PFSK-1 (cell line): ENCODE measurements at regions not wholly inside any gene's neighbourhood (a gene's known extent, or its start where the extent isn't known, plus 50 kb on each side); places are given as distances from the start of the nearest gene placed in this dataset.

ENCODE experiments used
- FOXP2 ChIP-seq: optimal IDR thresholded peaks from 2 replicates; pipeline ENCODE3; 2011; ENCODE audit warnings: borderline replicate concordance, control low read depth, inconsistent platforms; ENCODE audit not compliant: insufficient read depth; ENCODE audit errors: extremely low read length, extremely low read depth
- POLR2AphosphoS5 ChIP-seq: IDR thresholded peaks from 2 replicates; pipeline ENCODE4 v1.6.1; 2012; ENCODE audit warnings: low read depth, mild to moderate bottlenecking, control low read depth, low read length, moderate library complexity
- REST ChIP-seq, 2 experiments: IDR thresholded peaks; 2 replicates each; pipeline versions ENCODE4 v1.6.1 to v1.8.0; 2011 to 2012; ENCODE audit warnings: low read depth in 2 of 2, low read length in 2 of 2, control low read depth in 1 of 2, inconsistent platforms in 1 of 2, mild to moderate bottlenecking in 1 of 2, moderate library complexity in 1 of 2; ENCODE audit not compliant: insufficient read depth in 1 of 2
- SIN3A ChIP-seq: IDR thresholded peaks from 2 replicates; pipeline ENCODE4 v1.6.1; 2012; ENCODE audit warnings: mild to moderate bottlenecking, low read length, moderate library complexity, borderline replicate concordance; ENCODE audit not compliant: insufficient read depth
- TAF1 ChIP-seq: IDR thresholded peaks from 2 replicates; pipeline ENCODE4 v1.6.1; 2012; ENCODE audit warnings: low read length, control low read depth, borderline replicate concordance; ENCODE audit not compliant: insufficient read depth

DNA sequence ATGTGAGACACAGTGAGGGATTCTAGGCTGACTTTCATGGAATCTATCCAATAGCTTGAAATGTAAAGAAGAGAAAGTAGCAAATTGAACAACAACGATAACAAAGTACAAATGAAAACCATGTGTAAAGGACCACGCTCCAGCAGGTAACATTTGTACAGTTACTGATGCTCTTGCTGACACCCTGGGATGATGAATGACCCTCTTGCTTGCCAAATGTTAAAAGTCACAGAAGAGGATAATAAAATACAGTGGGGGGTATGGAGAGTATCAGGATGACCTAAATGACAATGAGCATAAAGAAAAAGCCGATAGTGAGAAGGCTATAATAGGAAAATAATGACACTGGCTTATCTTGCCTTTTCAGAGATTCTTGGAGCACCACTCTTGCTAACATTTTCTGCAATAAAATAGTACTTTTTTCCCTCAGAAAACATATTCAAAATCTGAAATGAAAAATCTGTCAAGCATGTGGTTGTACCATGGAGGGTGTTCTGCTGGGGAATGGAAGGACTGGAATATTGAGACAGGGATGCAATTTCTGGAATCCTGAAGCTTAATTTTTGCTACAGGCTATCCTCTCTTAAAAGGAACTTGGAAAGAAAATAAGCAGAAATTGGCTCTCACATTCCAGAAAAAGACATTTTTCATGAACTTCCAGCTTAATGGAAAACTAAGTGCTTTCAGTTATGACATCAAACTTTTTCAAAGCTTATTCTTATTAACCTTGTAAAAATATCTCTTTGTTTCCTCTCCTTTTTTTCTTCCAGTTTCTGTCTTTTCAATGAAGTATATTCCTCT, 303.2 kb upstream of the GHITM start:
- TF ChIP-seq SIN3A (no peak), TAF1 (no peak), FOXP2 (no peak), REST (IDR thresholded peaks at IDR 0.05; ENCODE audit: insufficient read depth in 1 of 2, low read depth in 2 of 2, low read length in 2 of 2) (no peak), POLR2AphosphoS5 (no peak)

DNA sequence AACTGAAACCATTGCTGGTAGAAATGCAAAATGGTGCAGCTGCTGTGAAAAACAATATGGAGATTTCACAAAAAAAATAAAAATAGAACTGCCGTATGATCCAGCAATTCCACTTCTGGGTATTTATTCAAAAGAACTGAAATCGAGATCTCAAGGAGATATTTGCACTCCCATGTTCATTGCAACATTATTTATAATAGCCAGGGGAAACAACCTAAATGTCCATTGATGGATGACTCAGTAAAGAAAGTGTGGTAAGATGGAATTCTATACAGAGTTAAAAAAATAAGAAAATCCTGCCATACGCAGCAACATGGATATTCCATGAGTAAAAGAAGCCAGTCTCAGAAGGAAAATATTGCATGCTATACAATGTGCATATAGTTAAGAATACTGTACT, 290.6 kb upstream of the GHITM start:
- no peak for TF ChIP-seq REST (IDR thresholded peaks at IDR 0.05; ENCODE audit: insufficient read depth in 1 of 2, low read depth in 2 of 2, low read length in 2 of 2)
- TF ChIP-seq SIN3A, result no peak
- TF ChIP-seq FOXP2, result no peak
- no peak for TF ChIP-seq POLR2AphosphoS5
- no peak for TF ChIP-seq TAF1

- TF ChIP-seq FOXP2 (no peak), SIN3A (no peak), REST (IDR thresholded peaks at IDR 0.05; ENCODE audit: insufficient read depth in 1 of 2, low read depth in 2 of 2, low read length in 2 of 2) (no peak), TAF1 (no peak), POLR2AphosphoS5 (no peak)
Measured at GRCh38 chr10:83849150-83849549, 290.2 kb upstream of the GHITM start.

- TF ChIP-seq SIN3A, result no peak
- no peak for TF ChIP-seq FOXP2
- no peak for TF ChIP-seq REST (IDR thresholded peaks at IDR 0.05; ENCODE audit: insufficient read depth in 1 of 2, low read depth in 2 of 2, low read length in 2 of 2)
- no peak for TF ChIP-seq TAF1
- TF ChIP-seq POLR2AphosphoS5, result no peak
Measured at GRCh38 chr10:83852146-83852545, 287.2 kb upstream of the GHITM start.

- no peak for TF ChIP-seq FOXP2
Measured at GRCh38 chr10:83862723-83863122, 276.6 kb upstream of the GHITM start.
